ENCODE measurements at regions not wholly inside any gene's neighbourhood (a gene's known extent, or its start where the extent isn't known, plus 50 kb on each side); places are given as distances from the start of the nearest gene placed in this dataset.

- H3K4me2 ChIP-seq (ENCODE audit: extremely low read depth, insufficient read depth, low read length) = no peak overlapping the region
- no peaks in the 10 kb centered on the region for H3K36me3 ChIP-seq (ENCODE audit: control insufficient read depth, insufficient read depth, low read length)
- no peaks in the 10 kb centered on the region for H4K20me1 ChIP-seq (ENCODE audit: control insufficient read depth, extremely low read depth, insufficient read depth, low read length)
- no peaks in the 10 kb centered on the region for H3K27me3 ChIP-seq (ENCODE audit: control insufficient read depth, insufficient read depth, low read length)
- no peaks in the 10 kb centered on the region for H3K9me3 ChIP-seq (ENCODE audit: control insufficient read depth, insufficient read depth, low read depth, low read length)
- peak in 1 of 2 donors; percentile 18 for DNase-seq (ENCODE audit: low read depth in 2 of 2)
- no peaks in the 10 kb centered on the region for H3K79me2 ChIP-seq (ENCODE audit: control insufficient read depth, insufficient read depth, low read length)
- H2AFZ ChIP-seq (ENCODE audit: low read length) = no peak overlapping the region
- H3K9ac ChIP-seq (ENCODE audit: insufficient read depth, low read length) = no peak overlapping the region
- peaks cover 6% of the 10 kb centered on the region for H3K4me1 ChIP-seq (ENCODE audit: control insufficient read depth, extremely low read depth, insufficient read depth, low read length)
- no peak for TF ChIP-seq EZH2 (IDR thresholded peaks at IDR 0.05; ENCODE audit: low read length, missing control alignments)
- TF ChIP-seq CTCF (conservative IDR thresholded peaks at IDR 0.05 in 1 of 2, IDR thresholded peaks at IDR 0.05 in 1 of 2; ENCODE audit: low read depth in 1 of 2, low read length in 2 of 2) = no peak
- H3K27ac ChIP-seq (ENCODE audit: insufficient read depth, low read length) = no peak overlapping the region
- H3K4me3 ChIP-seq (replicated peaks in 1 of 4; ENCODE audit: control extremely low read depth in 1 of 4, insufficient read depth in 1 of 4, low read depth in 3 of 4, low read length in 4 of 4) = no peak overlapping the region
Measured at GRCh38 chr2:189291460-189291859, 111.9 kb upstream of the COL5A2 start.

DNA sequence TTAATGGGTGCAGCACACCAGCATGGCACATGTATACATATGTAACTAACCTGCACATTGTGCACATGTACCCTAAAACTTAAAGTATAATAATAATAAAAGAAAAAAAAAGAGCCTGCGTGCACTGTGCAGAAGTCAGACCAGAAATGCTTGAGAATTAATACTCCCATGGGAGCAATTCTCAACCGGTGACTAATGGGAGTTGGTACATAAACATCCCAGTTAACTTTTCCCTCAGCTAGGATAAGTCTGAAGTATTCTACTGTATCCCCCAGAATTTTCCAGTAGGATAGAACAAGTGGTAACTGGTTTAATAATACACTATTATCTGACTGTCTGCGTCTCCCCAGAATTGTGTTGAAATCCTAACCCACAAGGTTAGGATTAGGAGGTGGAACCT lies 113.6 kb upstream of the COL5A2 start:
- TF ChIP-seq CTCF (conservative IDR thresholded peaks at IDR 0.05 in 1 of 2, IDR thresholded peaks at IDR 0.05 in 1 of 2; ENCODE audit: low read depth in 1 of 2, low read length in 2 of 2) (no peak), EZH2 (IDR thresholded peaks at IDR 0.05; ENCODE audit: low read length, missing control alignments) (no peak)
- no peak overlapping the region for H2AFZ ChIP-seq (ENCODE audit: low read length)
- no peaks in the 10 kb centered on the region for H3K27me3 ChIP-seq (ENCODE audit: control insufficient read depth, insufficient read depth, low read length)
- no peaks in the 10 kb centered on the region for H3K36me3 ChIP-seq (ENCODE audit: control insufficient read depth, insufficient read depth, low read length)
- peak; percentile 70 to 77 for DNase-seq (ENCODE audit: low read depth in 2 of 2)
- no peak overlapping the region for H3K4me3 ChIP-seq (replicated peaks in 1 of 4; ENCODE audit: control extremely low read depth in 1 of 4, insufficient read depth in 1 of 4, low read depth in 3 of 4, low read length in 4 of 4)
- no peaks in the 10 kb centered on the region for H3K79me2 ChIP-seq (ENCODE audit: control insufficient read depth, insufficient read depth, low read length)
- no peaks in the 10 kb centered on the region for H3K9me3 ChIP-seq (ENCODE audit: control insufficient read depth, insufficient read depth, low read depth, low read length)
- peaks cover 11% of the 10 kb centered on the region for H3K4me1 ChIP-seq (ENCODE audit: control insufficient read depth, extremely low read depth, insufficient read depth, low read length)
- H3K27ac ChIP-seq (ENCODE audit: insufficient read depth, low read length) = no peak overlapping the region
- no peaks in the 10 kb centered on the region for H4K20me1 ChIP-seq (ENCODE audit: control insufficient read depth, extremely low read depth, insufficient read depth, low read length)
- no peak overlapping the region for H3K9ac ChIP-seq (ENCODE audit: insufficient read depth, low read length)
- H3K4me2 ChIP-seq (ENCODE audit: extremely low read depth, insufficient read depth, low read length) = no peak overlapping the region

- Histone ChIP-seq H3K4me2 (ENCODE audit: extremely low read depth, insufficient read depth, low read length) (no peak overlapping the region), H3K27me3 (ENCODE audit: control insufficient read depth, insufficient read depth, low read length) (no peaks in the 10 kb centered on the region)
- no peak for TF ChIP-seq EZH2 (IDR thresholded peaks at IDR 0.05; ENCODE audit: low read length, missing control alignments)
- no peak for TF ChIP-seq CTCF (conservative IDR thresholded peaks at IDR 0.05 in 1 of 2, IDR thresholded peaks at IDR 0.05 in 1 of 2; ENCODE audit: low read depth in 1 of 2, low read length in 2 of 2)
Measured at GRCh38 chr2:189297446-189297845, 117.9 kb upstream of the COL5A2 start.

More at GRCh38 chr2:189297446-189297845, 117.9 kb upstream of the COL5A2 start:
- H2AFZ ChIP-seq (ENCODE audit: low read length) = no peak overlapping the region
- H3K9ac ChIP-seq (ENCODE audit: insufficient read depth, low read length) = no peak overlapping the region
- no peaks in the 10 kb centered on the region for H4K20me1 ChIP-seq (ENCODE audit: control insufficient read depth, extremely low read depth, insufficient read depth, low read length)
- peaks cover 10% of the 10 kb centered on the region for H3K4me1 ChIP-seq (ENCODE audit: control insufficient read depth, extremely low read depth, insufficient read depth, low read length)
- peak; percentile 56 to 98 for DNase-seq (ENCODE audit: low read depth in 2 of 2)
- H3K79me2 ChIP-seq (ENCODE audit: control insufficient read depth, insufficient read depth, low read length) = no peaks in the 10 kb centered on the region
- no peaks in the 10 kb centered on the region for H3K36me3 ChIP-seq (ENCODE audit: control insufficient read depth, insufficient read depth, low read length)
- H3K4me3 ChIP-seq (replicated peaks in 1 of 4; ENCODE audit: control extremely low read depth in 1 of 4, insufficient read depth in 1 of 4, low read depth in 3 of 4, low read length in 4 of 4) = no peak overlapping the region
- no peaks in the 10 kb centered on the region for H3K9me3 ChIP-seq (ENCODE audit: control insufficient read depth, insufficient read depth, low read depth, low read length)
- no peak overlapping the region for H3K27ac ChIP-seq (ENCODE audit: insufficient read depth, low read length)

Measured in fibroblast of lung (primary cell).